GM12878 (cell line): ENCODE measurements at regions not wholly inside any gene's neighbourhood (a gene's known extent, or its start where the extent isn't known, plus 50 kb on each side); places are given as distances from the start of the nearest gene placed in this dataset.

Source experiments
- CTCF ChIP-seq, 3 experiments: IDR thresholded peaks in 2 of 3; conservative IDR thresholded peaks in 1 of 3; 2 replicates each; pipeline ENCODE4 v1.5.1; 2011; ENCODE audit warnings: low read depth in 3 of 3, low read length in 3 of 3, mild to moderate bottlenecking in 3 of 3, control low read depth in 2 of 3, moderate library complexity in 2 of 3, inconsistent platforms in 1 of 3, mixed read lengths in 1 of 3; ENCODE audit not compliant: control insufficient read depth in 2 of 3, insufficient read depth in 1 of 3; ENCODE audit errors: extremely low read depth in 1 of 3
- NFYB ChIP-seq: IDR thresholded peaks from 2 replicates; pipeline ENCODE4 v1.6.1; 2011; ENCODE audit warnings: low read depth, mild to moderate bottlenecking, low read length, improper control_type of control experiment, moderate library complexity; ENCODE audit not compliant: insufficient read depth
- POLR2A ChIP-seq: IDR thresholded peaks from 2 replicates; pipeline ENCODE4 v1.6.1; 2011; ENCODE audit warnings: low read depth, mild to moderate bottlenecking, low read length
- REST ChIP-seq: IDR thresholded peaks from 2 replicates; pipeline ENCODE4 v1.6.1; 2012; ENCODE audit warnings: mild to moderate bottlenecking, low read depth, low read length
- TCF12 ChIP-seq: IDR thresholded peaks from 2 replicates; pipeline ENCODE4 v1.6.1; 2011; ENCODE audit warnings: low read depth, mild to moderate bottlenecking, low read length

- TF ChIP-seq CTCF (IDR thresholded peaks at IDR 0.05 in 2 of 3, conservative IDR thresholded peaks at IDR 0.05 in 1 of 3; ENCODE audit: control insufficient read depth in 2 of 3, extremely low read depth in 1 of 3, insufficient read depth in 1 of 3, low read depth in 3 of 3, low read length in 3 of 3) (peak; percentile 64 to 76 (median 67)), REST (no peak), NFYB (no peak), POLR2A (no peak), TCF12 (no peak)
These were observed 389.0 kb upstream of the PODXL start for GRCh38 chr7:131945313-131945911.
